ENCODE measurements at regions not wholly inside any gene's neighbourhood (a gene's known extent, or its start where the extent isn't known, plus 50 kb on each side); places are given as distances from the start of the nearest gene placed in this dataset.

DNA sequence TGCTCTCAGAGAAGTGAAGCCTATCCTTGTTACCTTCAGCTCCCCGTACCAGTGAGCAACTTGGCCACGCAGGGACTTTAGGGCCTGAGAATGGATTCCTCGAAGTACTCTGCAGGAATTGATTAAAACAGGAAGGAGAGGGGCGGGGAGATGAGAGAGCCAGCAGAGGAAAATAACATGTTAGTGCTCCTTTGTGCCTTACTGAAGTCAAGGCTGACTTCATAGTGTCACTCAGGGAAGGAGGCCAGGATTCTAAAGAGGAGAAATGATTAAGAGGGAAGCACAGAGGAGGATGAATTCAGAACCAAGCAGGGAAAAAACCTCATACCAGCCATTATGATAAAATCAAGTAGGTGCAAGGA, 195.6 kb upstream of the RHOBTB1 start:
- Histone ChIP-seq H2AFZ (ENCODE audit: insufficient read depth, low read depth, low read length, poor library complexity, severe bottlenecking) (no peak overlapping the region), H3K9me3 (ENCODE audit: control extremely low read depth in 1 of 3, control insufficient read depth in 2 of 3, insufficient read depth in 1 of 3, low read length in 2 of 3) (peaks cover 0 to 1% (median 0%) of the 10 kb centered on the region in 3 donors), H3K27ac (ENCODE audit: low read length in 2 of 2) (no peak overlapping the region), H3K9ac (ENCODE audit: low read length) (no peak overlapping the region), H3K27me3 (replicated peaks in 1 of 4; ENCODE audit: control extremely low read depth in 1 of 4, control insufficient read depth in 3 of 4, insufficient read depth in 4 of 4, low read length in 3 of 4) (no peaks in the 10 kb centered on the region), H3K4me3 (ENCODE audit: control extremely low read depth in 1 of 5, extremely low read depth in 1 of 5, insufficient read depth in 1 of 5, low read depth in 2 of 5, low read length in 4 of 5) (no peak overlapping the region), H3K4me1 (ENCODE audit: control insufficient read depth in 2 of 2, insufficient read depth in 2 of 2, low read length in 2 of 2) (peaks cover 30% of the 10 kb centered on the region in 2 donors), H3K79me2 (ENCODE audit: control insufficient read depth, insufficient read depth, low read length) (no peaks in the 10 kb centered on the region), H3K36me3 (replicated peaks in 1 of 2; ENCODE audit: control extremely low read depth in 1 of 2, control insufficient read depth in 1 of 2, extremely low read depth in 1 of 2, insufficient read depth in 2 of 2, low read length in 1 of 2) (no peaks in the 10 kb centered on the region), H3K4me2 (replicated peaks; ENCODE audit: low read depth, low read length, poor library complexity, severe bottlenecking) (no peak overlapping the region), H4K20me1 (ENCODE audit: control insufficient read depth, insufficient read depth, low read length, poor library complexity, severe bottlenecking) (no peaks in the 10 kb centered on the region)
- ChIA-PET POLR2A (no interaction called here), CTCF (interaction anchor here (1.3 to 3.2 kb wide), 11 partner anchors 10 to 1300 kb away, joined by 3 to 26 read pairs (median 8); no protein-coding TSS in a partner anchor)
- no peak for TF ChIP-seq EZH2 (IDR thresholded peaks at IDR 0.05; ENCODE audit: borderline replicate concordance, insufficient read depth, low read depth, low read length, poor library complexity, severe bottlenecking)
- TF ChIP-seq, protein P1, sequence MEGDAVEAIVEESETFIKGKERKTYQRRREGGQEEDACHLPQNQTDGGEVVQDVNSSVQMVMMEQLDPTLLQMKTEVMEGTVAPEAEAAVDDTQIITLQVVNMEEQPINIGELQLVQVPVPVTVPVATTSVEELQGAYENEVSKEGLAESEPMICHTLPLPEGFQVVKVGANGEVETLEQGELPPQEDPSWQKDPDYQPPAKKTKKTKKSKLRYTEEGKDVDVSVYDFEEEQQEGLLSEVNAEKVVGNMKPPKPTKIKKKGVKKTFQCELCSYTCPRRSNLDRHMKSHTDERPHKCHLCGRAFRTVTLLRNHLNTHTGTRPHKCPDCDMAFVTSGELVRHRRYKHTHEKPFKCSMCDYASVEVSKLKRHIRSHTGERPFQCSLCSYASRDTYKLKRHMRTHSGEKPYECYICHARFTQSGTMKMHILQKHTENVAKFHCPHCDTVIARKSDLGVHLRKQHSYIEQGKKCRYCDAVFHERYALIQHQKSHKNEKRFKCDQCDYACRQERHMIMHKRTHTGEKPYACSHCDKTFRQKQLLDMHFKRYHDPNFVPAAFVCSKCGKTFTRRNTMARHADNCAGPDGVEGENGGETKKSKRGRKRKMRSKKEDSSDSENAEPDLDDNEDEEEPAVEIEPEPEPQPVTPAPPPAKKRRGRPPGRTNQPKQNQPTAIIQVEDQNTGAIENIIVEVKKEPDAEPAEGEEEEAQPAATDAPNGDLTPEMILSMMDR (IDR thresholded peaks at IDR 0.05): no peak
- ATAC-seq (ENCODE audit: low read depth): no peak
- intact Hi-C loops (cut with micrococcal nuclease): loop anchor here (10.0 kb wide), 1 partner anchor 325 kb away; no protein-coding TSS in a partner anchor
- Mint-ChIP-seq H3K4me3 (no peak overlapping the region), H3K9me3 (ENCODE audit: insufficient read depth) (no peaks in the 10 kb centered on the region), H3K27ac (no peak overlapping the region), H3K4me1 (peaks cover 37% of the 10 kb centered on the region), H3K27me3 (no peaks in the 10 kb centered on the region)
- WGBS (ENCODE audit: insufficient coverage): 86% methylated on average over 4 of the region's 4 CpGs
- DNase-seq: no peak

DNA sequence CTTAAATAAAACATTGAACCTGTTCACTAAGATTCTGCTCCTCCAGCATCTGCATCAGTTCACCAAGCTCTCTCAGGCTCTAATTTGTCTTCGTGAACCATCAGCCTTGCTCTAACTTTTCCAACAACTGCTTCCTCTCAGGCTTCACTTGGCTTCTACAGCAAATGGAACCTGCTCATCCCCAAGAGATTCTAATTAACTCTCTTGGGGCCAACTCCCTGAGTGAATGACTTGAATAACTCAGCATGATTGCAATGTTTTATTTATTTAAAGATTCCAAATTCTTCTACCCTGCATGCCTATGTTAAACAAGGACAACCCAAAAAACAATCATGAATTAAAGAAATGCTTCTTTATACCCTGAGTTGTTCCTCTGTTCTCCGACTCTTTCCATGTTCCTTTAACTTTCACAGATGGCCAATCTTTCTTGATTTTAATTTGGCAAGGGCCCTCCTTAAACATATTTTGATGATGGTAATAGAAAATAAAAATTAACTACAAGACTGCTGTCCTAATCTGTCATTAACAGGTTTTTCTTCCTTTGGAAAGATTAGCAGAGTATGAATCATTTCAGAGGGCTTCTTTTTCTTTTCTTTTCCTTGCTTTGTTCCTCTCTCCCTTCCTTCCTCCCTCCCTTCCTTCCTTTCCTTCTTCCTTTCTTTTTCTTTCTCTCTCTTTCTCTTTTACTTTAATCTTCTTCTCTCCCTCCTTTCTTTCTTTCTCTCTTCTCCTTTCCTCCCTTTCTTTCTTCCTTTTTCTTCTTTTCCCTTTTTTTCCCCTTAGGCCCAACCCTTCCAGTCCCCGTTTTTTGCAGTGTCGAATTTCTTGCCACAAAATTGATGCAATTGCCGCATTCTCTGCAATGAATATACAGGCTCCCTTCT, 195.0 kb upstream of the RHOBTB1 start:
- H3K9ac ChIP-seq (ENCODE audit: low read length): no peak overlapping the region
- Mint-ChIP-seq H3K27me3 (no peaks in the 10 kb centered on the region), H3K4me3 (no peak overlapping the region), H3K9me3 (ENCODE audit: insufficient read depth) (no peaks in the 10 kb centered on the region), H3K27ac (no peak overlapping the region), H3K4me1 (peaks cover 40% of the 10 kb centered on the region)
- H3K9me3 ChIP-seq (ENCODE audit: control extremely low read depth in 1 of 3, control insufficient read depth in 2 of 3, insufficient read depth in 1 of 3, low read length in 2 of 3): peaks cover 0 to 2% (median 0%) of the 10 kb centered on the region in 3 donors
- no peaks in the 10 kb centered on the region for H4K20me1 ChIP-seq (ENCODE audit: control insufficient read depth, insufficient read depth, low read length, poor library complexity, severe bottlenecking)
- no peaks in the 10 kb centered on the region for H3K36me3 ChIP-seq (replicated peaks in 1 of 2; ENCODE audit: control extremely low read depth in 1 of 2, control insufficient read depth in 1 of 2, extremely low read depth in 1 of 2, insufficient read depth in 2 of 2, low read length in 1 of 2)
- H2AFZ ChIP-seq (ENCODE audit: insufficient read depth, low read depth, low read length, poor library complexity, severe bottlenecking): no peak overlapping the region
- H3K27ac ChIP-seq (ENCODE audit: low read length in 2 of 2): no peak overlapping the region
- TF ChIP-seq EZH2 (IDR thresholded peaks at IDR 0.05; ENCODE audit: borderline replicate concordance, insufficient read depth, low read depth, low read length, poor library complexity, severe bottlenecking): no peak
- TF ChIP-seq, protein P1 (IDR thresholded peaks at IDR 0.05): peak; percentile 13
- no peaks in the 10 kb centered on the region for H3K27me3 ChIP-seq (replicated peaks in 1 of 4; ENCODE audit: control extremely low read depth in 1 of 4, control insufficient read depth in 3 of 4, insufficient read depth in 4 of 4, low read length in 3 of 4)
- no peaks in the 10 kb centered on the region for H3K79me2 ChIP-seq (ENCODE audit: control insufficient read depth, insufficient read depth, low read length)
- DNase-seq: no peak
- intact Hi-C loops (cut with micrococcal nuclease): loop anchor here (10.0 kb wide), 1 partner anchor 324 kb away; no protein-coding TSS in a partner anchor
- H3K4me3 ChIP-seq (ENCODE audit: control extremely low read depth in 1 of 5, extremely low read depth in 1 of 5, insufficient read depth in 1 of 5, low read depth in 2 of 5, low read length in 4 of 5): no peak overlapping the region
- ChIA-PET POLR2A (interaction anchor here (0.6 kb wide), 1 partner anchor 853 kb away, joined by 3 read pairs; no protein-coding TSS in a partner anchor), CTCF (interaction anchor here (1.1 to 3.2 kb wide), 2 partner anchors 9 to 10 kb away, joined by 3 to 26 read pairs; no protein-coding TSS in a partner anchor)
- WGBS (ENCODE audit: insufficient coverage): 81% methylated on average over 4 of the region's 5 CpGs
- H3K4me1 ChIP-seq (ENCODE audit: control insufficient read depth in 2 of 2, insufficient read depth in 2 of 2, low read length in 2 of 2): peaks cover 30 to 32% of the 10 kb centered on the region in 2 donors
- no peak for ATAC-seq (ENCODE audit: low read depth)
- H3K4me2 ChIP-seq (replicated peaks; ENCODE audit: low read depth, low read length, poor library complexity, severe bottlenecking): no peak overlapping the region

All from B cell (primary cell).